H54 (cell line): ENCODE measurements at regions not wholly inside any gene's neighbourhood (a gene's known extent, or its start where the extent isn't known, plus 50 kb on each side); places are given as distances from the start of the nearest gene placed in this dataset.
"Not testable (repeated sequence)": the region's sequence is repeated elsewhere in the genome, so short reads cannot be mapped to it uniquely, and the experiment has no call there.

ENCODE experiments used
- DNase-seq: peaks from one replicate; pipeline ENCODE4 v3.0.0; 2011; ENCODE audit warnings: low spot score, mixed read lengths; ENCODE audit not compliant: insufficient read length
- FAIRE-seq: peaks from 3 replicates; lab custom pipeline; 2011; peaks lifted over from hg19 to GRCh38; lab: Jason Lieb, UNC
- POLR2A ChIP-seq: IDR thresholded peaks from 2 replicates; pipeline ENCODE4 v1.6.1; 2011; ENCODE audit warnings: low read depth, mild to moderate bottlenecking, low read length

DNA sequence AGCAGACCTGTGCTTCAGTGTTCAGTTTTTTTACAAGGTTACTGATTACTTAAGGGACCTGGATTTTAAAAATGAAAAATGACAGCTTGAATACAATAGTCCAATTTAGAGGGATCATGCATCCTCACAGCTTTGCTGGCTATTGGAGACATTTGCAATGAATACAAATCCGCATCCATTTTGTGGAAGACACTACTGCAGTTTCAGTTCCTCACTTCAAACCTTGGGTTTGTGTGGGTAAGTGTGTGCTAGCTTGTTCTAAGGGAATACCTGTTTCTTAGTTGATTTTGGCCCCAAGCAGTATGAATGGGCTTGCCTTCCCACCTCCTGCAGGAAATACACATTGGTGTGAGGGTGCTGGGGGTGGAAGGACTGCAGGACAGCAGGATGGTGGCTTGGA is 222.4 kb downstream of the OLFM4 start:
- DNase-seq (no peak), FAIRE-seq (no peak)
- TF ChIP-seq POLR2A: no peak

DNA sequence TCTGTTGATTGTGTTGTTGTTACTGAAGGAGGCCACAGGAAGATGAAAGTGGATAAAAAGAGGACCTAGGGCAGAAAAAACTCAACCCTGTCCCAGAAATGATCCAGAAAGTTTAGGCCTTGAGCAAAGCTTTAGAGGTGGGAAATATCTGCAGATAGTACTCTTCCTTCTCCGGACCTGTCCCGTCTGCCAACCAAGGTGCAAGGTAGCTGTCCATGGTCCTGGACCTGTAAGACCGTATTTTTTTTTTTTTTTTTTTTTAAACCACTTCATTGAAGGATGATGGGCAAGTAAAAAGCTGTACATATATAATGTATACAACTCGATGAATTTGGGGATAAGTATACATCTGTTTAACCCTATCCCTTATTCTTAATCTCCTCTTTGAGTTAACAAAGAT is 225.9 kb downstream of the OLFM4 start:
- no peak for TF ChIP-seq POLR2A
- DNase-seq: no peak
- no peak for FAIRE-seq

DNA sequence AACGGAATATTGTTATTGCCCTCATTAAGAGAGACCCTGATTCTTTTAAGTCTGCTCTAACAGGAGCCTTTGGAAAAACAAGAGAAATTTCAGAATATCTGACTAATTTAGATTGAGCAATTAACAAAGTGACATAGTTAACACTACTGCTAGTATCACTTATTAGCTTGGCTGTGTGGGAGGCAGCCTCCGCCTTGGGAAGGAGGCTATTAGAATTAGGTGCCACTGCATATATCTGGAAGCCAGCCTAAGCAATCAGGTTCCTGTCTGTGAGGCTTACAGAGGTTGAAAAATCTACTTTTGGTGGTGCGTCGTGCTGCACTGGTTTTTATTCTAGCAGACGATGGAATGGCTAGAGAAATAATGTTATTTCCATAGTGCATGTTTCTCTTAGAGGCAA is 227.2 kb downstream of the OLFM4 start:
- TF ChIP-seq POLR2A: no peak
- FAIRE-seq (no peak), DNase-seq (no peak)

DNA sequence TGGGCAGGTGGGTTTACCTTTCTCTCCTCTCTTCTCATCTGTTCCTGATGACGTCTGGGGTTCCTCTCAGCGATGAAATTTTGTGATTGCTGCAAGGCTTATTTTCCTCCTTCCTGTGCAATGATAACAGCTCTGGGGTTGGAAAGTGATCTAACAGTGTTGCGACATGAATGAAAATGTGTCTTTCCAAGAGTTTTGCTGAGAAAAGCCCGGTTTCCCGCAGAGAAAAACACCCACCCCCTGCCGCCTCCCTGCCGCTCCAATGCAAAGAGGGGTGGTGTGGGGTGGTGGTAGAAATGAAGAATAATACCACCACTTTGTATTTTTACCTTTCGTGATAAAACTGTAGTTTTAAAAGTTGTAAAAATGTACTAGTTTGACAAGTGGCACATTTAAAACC is 232.0 kb downstream of the OLFM4 start:
- no peak for TF ChIP-seq POLR2A
- FAIRE-seq: no peak
- no peak for DNase-seq

DNA sequence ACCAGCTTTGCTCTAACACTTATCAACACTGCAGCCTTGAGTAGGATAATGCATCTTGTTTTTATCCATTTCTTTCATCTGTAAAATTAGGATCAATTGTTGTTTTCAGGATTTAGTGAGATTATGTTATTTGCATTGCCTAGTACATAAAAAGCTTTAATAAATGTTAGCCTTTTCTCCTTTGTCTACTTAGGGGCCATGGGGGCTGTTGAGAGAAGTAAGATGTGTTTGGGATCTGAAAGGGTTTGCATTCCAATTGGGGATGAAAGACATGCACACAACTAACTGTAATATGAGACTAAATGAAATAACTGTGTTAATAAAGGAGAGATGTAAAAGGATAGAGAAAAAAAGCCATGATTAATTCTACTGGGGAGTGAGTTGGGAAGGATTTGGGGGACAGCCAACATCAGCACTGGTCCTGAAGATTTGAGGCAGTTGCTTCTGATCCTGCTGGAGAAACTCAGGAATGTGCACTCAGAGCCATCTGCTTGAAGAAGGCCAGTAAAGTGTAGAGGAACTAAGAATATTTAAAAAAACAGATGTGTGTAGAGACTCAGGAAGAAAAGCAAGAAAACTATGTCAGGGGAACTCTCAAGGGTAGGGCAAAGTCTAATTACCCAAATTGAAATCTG is 236.3 kb downstream of the OLFM4 start:
- FAIRE-seq (no peak), DNase-seq (no peak)
- no peak for TF ChIP-seq POLR2A

DNA sequence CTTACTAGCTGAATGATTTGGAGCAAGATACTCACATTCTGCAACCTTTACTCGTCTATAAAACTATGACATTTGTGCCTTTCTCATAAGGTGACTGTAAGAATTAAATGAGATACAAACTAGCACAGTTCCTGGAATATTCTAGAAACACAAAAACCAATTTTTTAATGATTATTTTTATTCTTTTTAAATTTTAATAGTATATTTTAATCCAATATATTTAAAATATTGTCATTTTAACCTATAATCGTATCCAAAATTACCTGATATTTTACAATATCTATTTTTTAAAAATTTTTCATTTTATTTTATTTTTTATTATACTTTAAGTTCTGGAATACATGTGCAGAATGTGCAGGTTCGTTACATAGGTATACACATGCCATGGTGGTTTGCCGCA is 238.1 kb downstream of the OLFM4 start:
- no peak for TF ChIP-seq POLR2A
- no peak for FAIRE-seq

DNA sequence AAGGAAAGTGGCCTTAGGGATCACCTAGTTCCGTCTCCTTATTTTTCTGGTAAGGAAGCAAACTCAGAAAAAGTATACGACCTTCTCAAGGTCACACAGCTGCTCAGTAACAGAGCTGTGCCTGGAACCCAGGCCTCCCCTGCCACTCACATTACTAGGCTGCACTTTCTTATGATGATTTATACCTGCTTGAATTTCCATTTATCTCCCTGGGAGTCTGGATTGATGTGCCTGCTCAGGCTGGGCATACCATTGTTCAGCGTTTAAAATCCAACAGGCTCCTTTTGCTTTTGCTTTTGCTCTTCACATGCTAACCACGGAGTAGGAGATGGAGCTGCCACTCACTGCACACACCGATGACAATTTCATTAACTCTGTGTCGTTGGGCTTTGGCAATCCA is 241.0 kb downstream of the OLFM4 start:
- DNase-seq: no peak
- TF ChIP-seq POLR2A: no peak

More for the DNA sequence above, 238.1 kb downstream of the OLFM4 start:
- DNase-seq: no peak

DNA sequence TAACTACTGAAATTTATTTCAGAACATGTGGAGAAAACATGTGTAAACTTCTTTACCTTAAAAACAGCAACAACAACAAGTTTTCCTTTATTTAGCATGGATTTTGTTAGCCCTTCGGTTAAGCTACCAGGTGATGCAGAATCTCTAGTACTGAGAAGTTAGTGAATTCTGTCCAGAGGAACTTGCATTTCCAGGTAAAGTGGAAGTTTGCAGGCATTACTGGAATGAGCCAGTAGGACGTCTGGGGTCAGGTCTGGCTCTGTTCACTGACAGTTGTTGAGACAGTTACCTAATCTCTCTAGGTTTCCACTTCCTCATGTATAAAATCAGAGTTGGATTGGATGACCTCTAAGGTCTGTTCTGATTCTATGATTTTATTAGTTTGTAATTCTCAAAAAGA is 244.3 kb downstream of the OLFM4 start:
- FAIRE-seq: no peak
- TF ChIP-seq POLR2A: no peak
- DNase-seq: no peak

More for the DNA sequence above, 241.0 kb downstream of the OLFM4 start:
- no peak for FAIRE-seq

DNA sequence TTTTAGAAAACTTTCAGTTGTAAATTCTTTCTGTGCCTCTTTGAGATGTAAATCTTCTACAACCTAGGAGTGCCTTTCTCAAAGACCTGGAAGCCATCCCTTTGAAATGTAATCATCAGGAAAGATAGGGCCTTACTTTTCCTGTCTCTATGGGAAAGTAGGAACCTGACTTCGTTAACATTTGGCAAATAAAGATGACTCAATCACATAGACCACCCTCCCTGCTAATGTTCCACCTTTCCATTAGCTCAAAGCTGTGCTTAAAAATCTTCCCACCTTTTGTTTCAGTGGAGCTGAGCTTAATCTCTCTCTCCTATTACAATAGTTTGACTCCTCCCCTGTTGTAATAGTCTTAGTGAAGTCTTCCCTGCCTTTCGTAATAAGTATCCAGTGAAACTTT is 247.7 kb downstream of the OLFM4 start:
- TF ChIP-seq POLR2A: no peak
- no peak for DNase-seq
- no peak for FAIRE-seq

DNA sequence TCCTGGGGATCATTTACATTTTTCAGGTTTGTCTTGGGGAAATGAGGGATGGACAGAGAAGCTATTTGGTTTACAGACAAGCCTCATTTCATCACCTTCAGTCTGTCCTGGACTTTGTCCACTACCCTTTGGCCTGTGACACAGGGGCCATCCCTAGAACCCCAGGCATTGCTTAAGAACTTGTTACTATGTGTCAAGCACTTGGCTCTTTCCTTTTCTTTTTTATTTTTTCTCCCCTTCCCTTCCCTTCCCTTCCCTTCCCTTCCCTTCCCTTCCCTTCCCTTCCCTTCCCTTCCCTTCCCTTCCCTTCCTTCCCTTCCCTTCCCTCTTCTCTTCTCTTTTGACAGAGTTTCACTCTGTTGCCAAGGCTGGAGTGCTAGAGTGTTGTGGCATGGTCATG is 253.1 kb downstream of the OLFM4 start:
- no peak for TF ChIP-seq POLR2A
- FAIRE-seq: no peak

DNA sequence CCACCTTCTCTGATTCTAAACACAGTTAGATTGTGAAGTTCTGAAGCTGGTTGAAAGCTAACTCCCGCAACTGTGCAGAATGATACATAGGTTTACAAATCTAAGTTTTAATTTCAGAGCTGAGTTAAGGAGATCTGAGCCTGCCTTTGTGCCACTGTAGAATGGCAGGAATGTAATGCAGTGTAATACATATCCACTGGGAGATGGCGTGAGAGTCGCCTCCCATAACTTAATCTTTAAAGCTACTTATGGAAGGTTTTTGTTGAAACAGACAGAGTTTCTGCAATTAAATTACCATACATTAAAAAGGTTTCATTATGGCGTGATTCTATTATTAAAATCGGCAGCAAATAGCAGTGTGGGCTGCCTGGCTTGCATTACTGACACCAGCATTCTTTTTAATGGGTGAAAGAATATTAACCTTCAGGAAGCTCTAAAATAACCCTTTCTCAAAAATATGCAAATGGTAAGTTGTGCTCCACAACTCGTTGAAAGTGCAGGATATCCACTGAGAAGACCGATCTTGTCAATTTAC is 257.4 kb downstream of the OLFM4 start:
- TF ChIP-seq POLR2A: no peak
- DNase-seq: no peak
- FAIRE-seq: no peak

More for the DNA sequence above, 253.1 kb downstream of the OLFM4 start:
- no peak for DNase-seq

DNA sequence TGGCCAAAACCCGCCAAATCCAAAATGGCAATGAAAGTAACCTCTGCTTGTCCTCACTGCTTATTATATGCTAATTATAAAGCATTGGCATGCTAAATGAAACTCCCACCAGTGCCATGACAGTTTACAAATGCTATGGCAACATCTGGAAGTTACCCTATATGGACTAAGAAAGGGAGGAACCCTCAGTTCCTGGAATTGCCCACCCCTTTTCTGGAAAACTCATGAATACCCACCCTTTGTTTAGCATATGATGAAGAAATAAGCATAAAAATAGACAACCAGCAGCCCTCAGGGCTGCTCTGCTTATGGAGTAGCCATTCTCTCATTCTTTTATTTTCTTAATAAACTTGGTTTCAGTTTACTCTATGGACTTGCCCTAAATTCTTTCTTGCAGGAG is 269.8 kb downstream of the OLFM4 start:
- DNase-seq (no peak), FAIRE-seq (no peak)
- no peak for TF ChIP-seq POLR2A

DNA sequence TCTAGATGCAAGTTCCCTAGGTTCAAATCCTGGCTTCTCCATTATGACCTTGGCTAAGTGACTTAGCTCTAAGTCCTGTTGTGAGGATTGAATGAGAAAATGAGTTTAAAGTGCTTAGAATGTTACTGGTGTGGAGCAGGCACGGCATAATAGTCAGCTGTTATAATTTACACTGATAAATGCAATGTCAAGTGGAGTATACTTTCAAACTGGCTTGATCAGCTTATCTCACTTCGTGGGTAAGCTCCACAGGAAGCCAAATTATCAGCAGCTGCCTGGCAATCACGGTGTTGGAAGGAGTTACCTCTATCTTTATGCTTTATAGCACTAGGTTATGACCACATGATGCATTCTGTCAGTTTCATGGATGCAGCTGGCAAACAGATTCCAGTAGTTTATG is 272.8 kb downstream of the OLFM4 start:
- DNase-seq (no peak), FAIRE-seq (no peak)
- no peak for TF ChIP-seq POLR2A

DNA sequence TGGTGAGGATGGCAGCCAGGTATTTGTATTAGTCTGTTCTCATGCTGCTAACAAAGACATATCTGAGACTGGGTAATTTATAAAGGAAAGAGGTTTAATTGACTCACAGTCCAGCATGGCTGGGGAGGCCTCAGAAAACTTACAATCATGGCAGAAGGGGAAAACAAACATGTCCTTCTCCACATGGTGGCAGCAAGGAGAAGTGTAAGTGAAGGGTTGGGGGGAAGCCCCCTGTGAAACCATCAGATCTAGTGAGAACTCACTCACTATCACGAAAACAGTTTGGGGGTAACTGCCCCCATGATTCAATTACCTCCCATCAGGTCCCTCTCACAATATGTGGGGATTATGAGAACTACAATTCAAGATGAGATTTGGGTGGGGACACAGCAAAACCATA is 276.8 kb downstream of the OLFM4 start:
- FAIRE-seq, DNase-seq: not testable (repeated sequence)

DNA sequence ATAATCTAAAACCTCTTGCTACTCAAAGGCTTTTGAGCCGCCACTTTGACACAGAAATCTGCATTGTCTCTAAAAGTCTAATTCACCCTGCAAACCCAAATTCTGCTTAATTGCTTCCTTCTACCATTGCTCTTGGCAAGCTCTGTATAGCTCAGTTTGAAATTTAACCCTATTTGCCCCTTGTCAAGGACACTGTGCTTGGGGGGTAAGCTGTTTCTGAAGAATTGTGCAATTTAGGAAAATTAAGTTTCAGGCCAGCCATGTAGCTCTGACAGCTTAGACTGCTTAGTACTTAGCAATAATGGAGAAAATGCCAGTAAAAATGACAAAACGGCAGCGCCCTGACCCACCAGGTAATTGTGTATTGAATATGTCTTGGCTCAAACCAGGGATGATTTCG is 282.2 kb downstream of the OLFM4 start:
- no peak for TF ChIP-seq POLR2A
- DNase-seq (no peak), FAIRE-seq (no peak)
